GM18520 (cell line): ENCODE measurements at regions not wholly inside any gene's neighbourhood (a gene's known extent, or its start where the extent isn't known, plus 50 kb on each side); places are given as distances from the start of the nearest gene placed in this dataset.

ENCODE experiments used
- ATAC-seq: cut with Tn5 transposase; IDR thresholded peaks from one replicate; pipeline ENCODE4 v1.9.1; 2021; ENCODE audit not compliant: unreplicated experiment

- no peak for ATAC-seq
These were observed 217.2 kb upstream of the HCCS start for GRCh38 chrX:10893976-10894375.

- ATAC-seq, result no peak
These were observed 213.4 kb upstream of the HCCS start for GRCh38 chrX:10897768-10898167.

DNA sequence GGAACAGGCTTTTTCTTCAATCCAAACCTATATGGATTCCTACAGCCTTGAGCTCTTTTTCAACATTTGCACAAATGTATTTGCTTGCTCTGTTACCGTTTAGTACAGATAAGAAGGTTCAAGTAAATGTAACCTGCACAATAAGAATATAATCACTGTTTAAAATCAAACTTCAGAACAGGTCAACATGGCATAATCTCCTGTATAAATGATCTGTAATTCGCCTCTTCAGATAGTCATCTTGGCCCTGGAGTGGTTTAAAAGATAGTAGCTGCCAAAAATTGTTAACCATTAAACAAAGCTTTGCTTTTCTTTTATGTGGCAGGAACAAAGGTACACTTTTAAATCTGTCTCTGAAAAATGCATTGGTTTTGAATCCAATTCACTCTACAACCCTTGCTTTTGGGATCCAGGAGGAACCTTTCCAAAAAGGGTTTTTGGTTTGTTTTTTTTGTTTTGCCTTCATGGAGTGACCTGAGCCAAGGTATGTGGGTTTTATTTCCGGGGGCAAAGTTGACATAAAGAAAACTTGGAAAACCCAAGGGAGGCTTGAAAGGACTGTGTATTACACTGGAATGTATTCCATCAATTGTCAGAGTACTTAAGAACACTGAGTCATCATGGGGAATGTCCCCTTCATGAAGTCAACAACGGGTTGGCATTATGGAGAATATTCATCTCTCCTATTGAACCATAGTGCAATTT, 210.4 kb upstream of the HCCS start:
- ATAC-seq, result no peak

DNA sequence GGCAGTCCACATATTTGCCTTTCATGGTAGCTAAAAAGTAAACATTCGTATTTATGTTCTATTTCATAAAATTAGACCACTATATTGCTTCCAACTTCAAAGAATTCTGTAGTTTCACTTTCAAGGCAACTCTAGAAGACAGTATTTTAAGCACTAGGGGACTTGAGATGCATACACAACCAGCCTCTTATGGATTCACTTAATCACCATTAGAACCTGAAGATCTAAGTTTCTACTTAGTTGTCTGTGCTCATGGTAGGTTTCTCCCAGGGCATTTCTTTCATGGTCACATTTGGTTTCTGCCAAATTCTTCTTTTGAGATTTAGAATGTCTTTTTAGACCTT, 209.9 kb upstream of the HCCS start:
- no peak for ATAC-seq

DNA sequence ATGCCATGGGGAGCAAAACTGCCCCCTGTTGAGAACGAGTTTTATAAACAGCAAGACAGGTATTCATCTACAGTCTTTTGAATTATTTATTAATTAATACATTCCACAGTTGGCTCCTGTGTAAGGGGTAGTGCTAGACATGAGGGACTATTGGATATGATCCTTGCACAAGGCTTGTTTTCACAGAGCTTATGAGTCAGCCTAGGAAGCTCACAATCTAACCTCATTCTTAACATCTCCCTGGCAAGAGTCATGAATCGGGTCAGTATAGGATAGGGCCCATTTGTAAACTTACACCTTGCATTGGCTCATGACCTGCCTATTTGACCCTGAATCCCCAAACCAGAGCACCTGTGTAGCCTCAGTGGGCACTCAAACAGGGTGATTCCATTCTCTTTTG, 209.1 kb upstream of the HCCS start:
- no peak for ATAC-seq

GRCh38 chrX:10903523-10903922, 207.6 kb upstream of the HCCS start:
- ATAC-seq, result no peak

DNA sequence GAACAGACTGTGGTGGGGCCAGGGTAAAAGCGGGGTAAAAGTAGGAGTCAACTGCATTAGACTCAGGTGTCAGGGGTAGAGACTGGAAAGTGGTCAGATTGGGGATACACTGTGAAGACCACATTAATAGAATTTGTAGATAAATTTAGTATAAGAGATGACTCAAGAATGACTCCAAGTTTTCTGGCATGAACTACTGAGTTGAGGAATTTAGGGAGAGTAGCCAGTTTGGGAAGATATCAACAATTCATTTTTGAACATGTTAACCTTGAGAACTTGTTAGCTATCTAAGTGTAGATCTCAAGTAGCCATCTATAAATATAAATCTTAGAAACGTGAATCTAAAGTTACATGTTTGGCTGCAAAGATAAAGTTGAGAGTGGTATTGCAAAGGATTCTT, 206.9 kb upstream of the HCCS start:
- ATAC-seq, result no peak

DNA sequence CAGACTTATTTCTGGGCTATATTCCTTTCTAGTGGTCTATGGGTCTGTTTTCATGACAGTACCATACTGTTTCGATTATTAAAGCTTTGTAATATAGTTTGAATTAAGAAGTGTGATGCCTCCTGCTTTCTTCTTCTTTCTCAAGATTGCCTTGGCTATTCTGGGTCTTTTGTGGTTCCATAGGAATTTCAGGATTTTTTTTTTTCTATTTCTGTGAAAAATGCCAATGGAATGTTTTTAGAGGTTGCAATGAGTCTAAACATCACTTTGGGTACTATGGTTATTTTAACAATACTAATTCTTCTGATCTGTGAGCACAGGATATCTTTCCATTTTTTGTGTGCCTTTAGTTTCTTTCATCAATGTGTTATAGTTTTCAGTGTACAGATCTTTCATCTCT, 204.3 kb upstream of the HCCS start:
- ATAC-seq, result no peak

GRCh38 chrX:10922159-10922558, 189.0 kb upstream of the HCCS start:
- ATAC-seq, result no peak

GRCh38 chrX:10922835-10923234, 188.3 kb upstream of the HCCS start:
- ATAC-seq, result no peak

- no peak for ATAC-seq
These were observed 187.7 kb upstream of the HCCS start for GRCh38 chrX:10923466-10923865.

- ATAC-seq, result no peak
These were observed 184.7 kb upstream of the HCCS start for GRCh38 chrX:10926404-10926803.

DNA sequence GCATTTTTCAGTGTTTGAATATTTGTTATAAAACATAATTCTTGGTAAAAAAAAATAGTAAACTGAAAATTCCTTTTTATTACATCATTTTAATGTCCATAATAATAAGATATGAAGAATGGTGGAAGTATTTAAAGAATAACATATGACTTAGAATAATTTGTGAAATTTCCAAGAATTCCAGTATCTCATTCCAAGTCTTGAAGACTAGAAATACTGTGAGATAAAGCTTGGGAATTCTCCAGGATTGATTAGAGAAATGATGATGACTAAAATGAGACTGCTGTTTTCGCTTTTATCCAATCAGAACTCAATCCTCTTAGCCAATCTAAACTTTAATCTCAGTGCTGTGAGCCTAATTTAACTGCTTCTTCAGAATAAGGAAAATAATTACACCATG, 184.2 kb upstream of the HCCS start:
- no peak for ATAC-seq

DNA sequence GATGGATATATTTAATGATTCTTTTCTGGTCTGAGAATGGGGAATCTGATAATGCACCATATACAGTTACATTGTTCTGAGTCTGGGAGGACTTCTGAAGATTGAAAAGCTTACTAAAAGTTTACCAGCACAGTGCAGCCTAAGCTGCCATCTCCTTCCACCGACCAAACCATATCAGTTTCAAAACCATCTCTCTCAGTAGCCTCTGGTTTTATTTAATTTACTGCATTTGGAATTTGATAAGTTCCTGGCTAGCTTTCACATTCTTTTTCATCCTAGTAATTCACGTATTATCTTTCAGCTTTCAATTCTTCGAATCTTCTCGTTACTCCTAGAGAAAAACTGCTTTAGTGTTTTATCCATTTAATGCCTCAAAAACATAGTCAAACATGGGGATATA, 181.4 kb upstream of the HCCS start:
- no peak for ATAC-seq

GRCh38 chrX:10930151-10930550, 181.0 kb upstream of the HCCS start:
- no peak for ATAC-seq

DNA sequence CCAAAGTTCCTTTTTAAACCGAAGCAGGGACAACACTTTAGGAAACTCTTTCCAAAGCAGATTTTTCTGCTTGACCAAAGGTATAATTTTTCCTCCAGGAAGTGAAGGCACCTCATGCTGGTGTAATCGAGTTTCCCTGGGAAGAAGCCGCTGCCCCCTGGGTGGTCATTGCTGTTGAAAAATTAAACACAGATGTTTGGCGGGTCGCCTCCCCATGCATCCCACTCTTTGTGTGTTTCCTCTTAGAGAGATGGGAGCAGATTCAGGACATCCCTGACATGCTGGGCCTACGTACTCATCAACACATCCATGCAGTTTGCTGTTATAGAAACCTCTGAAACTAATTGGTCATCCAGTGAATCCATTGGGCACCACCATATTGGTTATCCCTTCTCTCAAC, 179.2 kb upstream of the HCCS start:
- ATAC-seq, result no peak

DNA sequence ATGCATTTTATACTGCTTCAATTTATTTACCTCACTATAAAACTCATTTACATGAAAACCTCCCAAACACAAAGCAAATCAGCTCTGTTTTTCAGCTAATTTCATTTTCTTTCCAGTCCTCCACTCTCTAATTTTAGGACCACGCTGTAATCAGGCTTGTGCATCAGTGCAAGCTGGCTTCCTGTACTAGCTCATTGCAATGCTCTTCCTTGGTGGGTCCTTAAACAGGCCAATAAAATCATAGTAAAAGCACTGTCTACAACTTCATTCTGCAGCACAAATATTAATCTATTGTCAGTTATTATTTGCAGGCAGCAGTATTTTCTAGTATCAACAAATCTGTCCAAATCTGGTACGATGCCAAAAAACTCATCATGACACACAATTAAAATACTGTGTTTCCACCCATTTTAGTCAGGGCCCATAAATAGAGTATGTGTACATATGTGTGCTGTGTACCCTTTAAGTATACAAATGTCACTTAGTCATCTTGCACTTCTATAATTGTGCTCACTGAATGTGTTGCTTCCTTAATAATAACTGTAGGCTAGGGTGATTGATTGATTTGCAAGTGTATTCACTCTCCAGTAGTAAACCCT, 178.2 kb upstream of the HCCS start:
- no peak for ATAC-seq

- ATAC-seq, result no peak
These were observed 175.6 kb upstream of the HCCS start for GRCh38 chrX:10935501-10935900.

DNA sequence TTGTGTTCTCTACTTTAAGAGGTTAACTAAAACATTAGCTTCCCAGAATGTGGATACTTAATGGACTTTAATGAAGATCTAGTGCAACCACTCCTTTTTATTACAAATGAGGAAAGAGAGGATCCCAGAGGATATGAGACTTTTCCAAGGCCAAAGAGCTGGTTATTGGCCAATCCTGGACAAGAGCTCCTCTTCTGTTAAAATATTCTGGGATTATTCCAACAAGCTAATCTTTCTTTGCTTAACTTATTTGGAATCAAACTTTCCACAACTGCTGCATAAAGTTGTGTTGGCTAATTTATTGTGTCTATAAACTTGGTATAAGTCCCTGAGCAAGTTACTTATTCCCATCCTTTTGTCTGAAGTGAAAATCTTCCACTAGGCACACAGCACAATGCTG, 174.2 kb upstream of the HCCS start:
- ATAC-seq, result no peak

DNA sequence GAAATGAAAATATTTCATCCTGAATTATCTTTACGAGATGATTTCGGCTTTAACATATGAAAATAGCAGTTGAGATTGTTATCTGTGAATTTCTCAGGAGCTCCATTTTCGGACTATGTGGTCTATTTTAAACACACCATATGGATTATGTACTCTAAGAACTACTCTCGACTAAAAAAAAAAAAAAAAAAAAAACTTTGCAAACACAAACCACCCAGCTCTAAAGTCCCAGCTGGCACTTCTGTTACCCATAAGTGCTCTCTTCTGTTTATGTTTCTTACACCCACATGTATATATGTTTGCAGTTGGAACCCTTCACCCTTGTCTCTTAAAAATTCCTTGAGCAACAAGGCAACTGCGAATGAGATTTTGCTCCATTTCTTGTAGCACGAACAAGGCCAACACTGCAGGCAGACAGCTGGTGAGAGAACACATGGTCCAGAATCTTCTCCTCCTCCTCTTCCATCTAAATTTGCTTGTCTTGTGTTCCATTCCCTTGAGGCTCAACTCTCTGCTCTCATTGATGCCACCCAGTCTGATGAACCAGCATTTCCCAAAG, 172.7 kb upstream of the HCCS start:
- no peak for ATAC-seq

GRCh38 chrX:10939424-10939823, 171.7 kb upstream of the HCCS start:
- no peak for ATAC-seq

GRCh38 chrX:10944136-10944885, 166.8 kb upstream of the HCCS start:
- ATAC-seq, result no peak
